Neural cell (in vitro differentiated cells): ENCODE measurements at regions not wholly inside any gene's neighbourhood (a gene's known extent, or its start where the extent isn't known, plus 50 kb on each side); places are given as distances from the start of the nearest gene placed in this dataset.
"Not testable (repeated sequence)": the region's sequence is repeated elsewhere in the genome, so short reads cannot be mapped to it uniquely, and the experiment has no call there.

Experiments used
- H2AFZ ChIP-seq: fragments of 200-600, 300-800 bp; sonication (generic), shearing (Covaris generic); 2 replicates; pipeline ENCODE4 v1.6.0; 2014; ENCODE audit warnings: low read depth, mild to moderate bottlenecking, antibody characterized with exemption, low read length, moderate library complexity
- H3F3A ChIP-seq: fragments of 200-600 bp; shearing (Covaris generic); 2 replicates; pipeline ENCODE4 v1.6.1; 2016; ENCODE audit warnings: mild to moderate bottlenecking, moderate library complexity, mixed read lengths, antibody characterized with exemption, low read length; ENCODE audit not compliant: insufficient read depth, poor library complexity, severe bottlenecking
- H3K27ac ChIP-seq: fragments of 200-600, 300-800 bp; sonication (generic), shearing (Covaris generic); 2 replicates; pipeline ENCODE4 v1.5.1; 2014; ENCODE audit warnings: mild to moderate bottlenecking, low read length, moderate library complexity
- H3K27me3 ChIP-seq: fragments of 300-800, 200-600 bp; sonication (generic), shearing (Covaris generic); 2 replicates; pipeline ENCODE4 v1.6.0; 2014; ENCODE audit warnings: mild to moderate bottlenecking, low read depth, low read length, moderate library complexity; ENCODE audit not compliant: insufficient read depth
- H3K36me3 ChIP-seq: fragments of 300-800, 200-600 bp; sonication (generic), shearing (Covaris generic); 2 replicates; pipeline ENCODE4 v1.5.1; 2014; ENCODE audit warnings: mild to moderate bottlenecking, antibody characterized with exemption, low read length, moderate library complexity; ENCODE audit not compliant: insufficient read depth
- H3K4me2 ChIP-seq: fragments of 300-800, 200-600 bp; sonication (generic), shearing (Covaris generic); 2 replicates; pipeline ENCODE4 v1.6.0; 2014; ENCODE audit warnings: mild to moderate bottlenecking, low read length
- H3K4me3 ChIP-seq: fragments of 300-800, 200-600 bp; sonication (generic), shearing (Covaris generic); 2 replicates; pipeline ENCODE4 v1.5.1; 2014; ENCODE audit warnings: mild to moderate bottlenecking, low read length, moderate library complexity
- H3K79me2 ChIP-seq: fragments of 200-600 bp; shearing (Covaris generic); replicated peaks from 2 replicates; pipeline ENCODE4 v1.6.0; 2014; ENCODE audit warnings: mild to moderate bottlenecking, low read length, moderate library complexity; ENCODE audit not compliant: insufficient read depth
- H3K9ac ChIP-seq: fragments of 300-800, 200-600 bp; sonication (generic), shearing (Covaris generic); 2 replicates; pipeline ENCODE4 v1.6.1; 2016; ENCODE audit warnings: mild to moderate bottlenecking, low read length, mixed read lengths
- H3K9me2 ChIP-seq: fragments of 200-600 bp; shearing (Covaris generic); 2 replicates; pipeline ENCODE4 v1.6.1; 2016; ENCODE audit warnings: mild to moderate bottlenecking, low read length, mixed read lengths; ENCODE audit not compliant: insufficient read depth
- H3K9me3 ChIP-seq: fragments of 200-600, 300-800 bp; sonication (generic), shearing (Covaris generic); 2 replicates; pipeline ENCODE4 v1.6.1; 2016; ENCODE audit warnings: mild to moderate bottlenecking, mixed run types, low read length, moderate library complexity, mixed read lengths
- H4K20me1 ChIP-seq: fragments of 200-600 bp; shearing (Covaris generic); 2 replicates; pipeline ENCODE4 v1.6.1; 2016; ENCODE audit warnings: mild to moderate bottlenecking, mixed run types; ENCODE audit not compliant: insufficient read depth
- EP300 ChIP-seq: fragments of 450-650 bp; conservative IDR thresholded peaks from 2 replicates; pipeline ENCODE4 v1.6.1; 2014; ENCODE audit warnings: antibody characterized with exemption, mild to moderate bottlenecking, moderate library complexity; ENCODE audit not compliant: poor library complexity, severe bottlenecking
- EZH2 ChIP-seq: fragments of 200-600, 300-800 bp; shearing (Covaris generic), sonication (generic); IDR thresholded peaks from 2 replicates; pipeline ENCODE4 v1.6.1; 2014; ENCODE audit warnings: antibody characterized with exemption, low read length, borderline replicate concordance, mild to moderate bottlenecking; ENCODE audit not compliant: insufficient read depth, poor library complexity, severe bottlenecking
- MXI1 ChIP-seq: fragments of 450-650 bp; conservative IDR thresholded peaks from 2 replicates; pipeline ENCODE4 v1.6.1; 2014; ENCODE audit warnings: antibody characterized with exemption, mild to moderate bottlenecking; ENCODE audit not compliant: poor library complexity, severe bottlenecking
- POLR2AphosphoS5 ChIP-seq: IDR thresholded peaks from 2 replicates; pipeline ENCODE4 v1.6.1; 2012
- RAD21 ChIP-seq: fragments of 450-650 bp; conservative IDR thresholded peaks from 2 replicates; pipeline ENCODE4 v1.6.1; 2014; ENCODE audit warnings: antibody characterized with exemption, mild to moderate bottlenecking, moderate library complexity
- SMC3 ChIP-seq: fragments of 450-650 bp; conservative IDR thresholded peaks from 2 replicates; pipeline ENCODE4 v1.6.1; 2014; ENCODE audit warnings: antibody characterized with exemption, mild to moderate bottlenecking, moderate library complexity; ENCODE audit not compliant: poor library complexity
- TAF1 ChIP-seq: IDR thresholded peaks from 2 replicates; pipeline ENCODE4 v1.6.1; 2012; ENCODE audit warnings: low read depth
- TF ChIP-seq, protein P1 (sequence below): fragments of 450-650 bp; IDR thresholded peaks from 2 replicates; pipeline ENCODE4 v1.5.1; 2014; ENCODE audit warnings: antibody characterized with exemption, mild to moderate bottlenecking, moderate library complexity; ENCODE audit not compliant: poor library complexity, severe bottlenecking
- TF ChIP-seq, protein P2 (sequence below): IDR thresholded peaks from 2 replicates; pipeline ENCODE4 v1.6.1; 2012; ENCODE audit warnings: borderline replicate concordance

DNA sequence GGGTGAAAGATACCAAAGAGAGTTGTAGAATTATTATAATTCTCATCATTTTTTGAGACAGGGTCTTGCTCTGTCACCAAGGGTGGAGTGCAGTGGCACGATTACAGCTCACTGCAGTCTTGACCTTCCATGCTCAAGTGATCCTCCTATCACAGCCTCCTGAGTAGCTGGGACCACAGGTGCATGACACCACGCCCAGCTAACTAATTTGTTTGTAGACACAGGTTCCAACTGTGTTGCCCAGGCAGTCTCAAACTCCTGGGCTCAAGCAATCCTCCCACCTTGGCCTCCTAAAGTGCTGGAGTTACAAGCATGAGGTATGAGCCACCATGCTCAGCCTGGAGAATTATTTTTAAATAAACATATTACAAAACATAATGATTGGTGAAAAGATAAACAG lies 92.8 kb upstream of the MSH6 start:
- Histone ChIP-seq H3K4me2 (no peak overlapping the region), H4K20me1 (no peaks in the 10 kb centered on the region), H3K9ac (no peak overlapping the region), H3K36me3 (no peaks in the 10 kb centered on the region), H3K79me2 (no peaks in the 10 kb centered on the region), H2AFZ (no peak overlapping the region), H3K27ac (no peak overlapping the region), H3K4me3 (no peak overlapping the region), H3K9me3 (no peaks in the 10 kb centered on the region), H3F3A (no peaks in the 10 kb centered on the region), H3K27me3 (no peaks in the 10 kb centered on the region), H3K9me2 (no peaks in the 10 kb centered on the region)
- TF ChIP-seq TAF1 (no peak), EP300 (no peak), SMC3 (no peak), RAD21 (no peak), EZH2 (no peak), MXI1 (no peak), POLR2AphosphoS5 (no peak)
- TF ChIP-seq, protein P1, sequence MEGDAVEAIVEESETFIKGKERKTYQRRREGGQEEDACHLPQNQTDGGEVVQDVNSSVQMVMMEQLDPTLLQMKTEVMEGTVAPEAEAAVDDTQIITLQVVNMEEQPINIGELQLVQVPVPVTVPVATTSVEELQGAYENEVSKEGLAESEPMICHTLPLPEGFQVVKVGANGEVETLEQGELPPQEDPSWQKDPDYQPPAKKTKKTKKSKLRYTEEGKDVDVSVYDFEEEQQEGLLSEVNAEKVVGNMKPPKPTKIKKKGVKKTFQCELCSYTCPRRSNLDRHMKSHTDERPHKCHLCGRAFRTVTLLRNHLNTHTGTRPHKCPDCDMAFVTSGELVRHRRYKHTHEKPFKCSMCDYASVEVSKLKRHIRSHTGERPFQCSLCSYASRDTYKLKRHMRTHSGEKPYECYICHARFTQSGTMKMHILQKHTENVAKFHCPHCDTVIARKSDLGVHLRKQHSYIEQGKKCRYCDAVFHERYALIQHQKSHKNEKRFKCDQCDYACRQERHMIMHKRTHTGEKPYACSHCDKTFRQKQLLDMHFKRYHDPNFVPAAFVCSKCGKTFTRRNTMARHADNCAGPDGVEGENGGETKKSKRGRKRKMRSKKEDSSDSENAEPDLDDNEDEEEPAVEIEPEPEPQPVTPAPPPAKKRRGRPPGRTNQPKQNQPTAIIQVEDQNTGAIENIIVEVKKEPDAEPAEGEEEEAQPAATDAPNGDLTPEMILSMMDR: no peak
- TF ChIP-seq, protein P2, sequence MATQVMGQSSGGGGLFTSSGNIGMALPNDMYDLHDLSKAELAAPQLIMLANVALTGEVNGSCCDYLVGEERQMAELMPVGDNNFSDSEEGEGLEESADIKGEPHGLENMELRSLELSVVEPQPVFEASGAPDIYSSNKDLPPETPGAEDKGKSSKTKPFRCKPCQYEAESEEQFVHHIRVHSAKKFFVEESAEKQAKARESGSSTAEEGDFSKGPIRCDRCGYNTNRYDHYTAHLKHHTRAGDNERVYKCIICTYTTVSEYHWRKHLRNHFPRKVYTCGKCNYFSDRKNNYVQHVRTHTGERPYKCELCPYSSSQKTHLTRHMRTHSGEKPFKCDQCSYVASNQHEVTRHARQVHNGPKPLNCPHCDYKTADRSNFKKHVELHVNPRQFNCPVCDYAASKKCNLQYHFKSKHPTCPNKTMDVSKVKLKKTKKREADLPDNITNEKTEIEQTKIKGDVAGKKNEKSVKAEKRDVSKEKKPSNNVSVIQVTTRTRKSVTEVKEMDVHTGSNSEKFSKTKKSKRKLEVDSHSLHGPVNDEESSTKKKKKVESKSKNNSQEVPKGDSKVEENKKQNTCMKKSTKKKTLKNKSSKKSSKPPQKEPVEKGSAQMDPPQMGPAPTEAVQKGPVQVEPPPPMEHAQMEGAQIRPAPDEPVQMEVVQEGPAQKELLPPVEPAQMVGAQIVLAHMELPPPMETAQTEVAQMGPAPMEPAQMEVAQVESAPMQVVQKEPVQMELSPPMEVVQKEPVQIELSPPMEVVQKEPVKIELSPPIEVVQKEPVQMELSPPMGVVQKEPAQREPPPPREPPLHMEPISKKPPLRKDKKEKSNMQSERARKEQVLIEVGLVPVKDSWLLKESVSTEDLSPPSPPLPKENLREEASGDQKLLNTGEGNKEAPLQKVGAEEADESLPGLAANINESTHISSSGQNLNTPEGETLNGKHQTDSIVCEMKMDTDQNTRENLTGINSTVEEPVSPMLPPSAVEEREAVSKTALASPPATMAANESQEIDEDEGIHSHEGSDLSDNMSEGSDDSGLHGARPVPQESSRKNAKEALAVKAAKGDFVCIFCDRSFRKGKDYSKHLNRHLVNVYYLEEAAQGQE: no peak

DNA sequence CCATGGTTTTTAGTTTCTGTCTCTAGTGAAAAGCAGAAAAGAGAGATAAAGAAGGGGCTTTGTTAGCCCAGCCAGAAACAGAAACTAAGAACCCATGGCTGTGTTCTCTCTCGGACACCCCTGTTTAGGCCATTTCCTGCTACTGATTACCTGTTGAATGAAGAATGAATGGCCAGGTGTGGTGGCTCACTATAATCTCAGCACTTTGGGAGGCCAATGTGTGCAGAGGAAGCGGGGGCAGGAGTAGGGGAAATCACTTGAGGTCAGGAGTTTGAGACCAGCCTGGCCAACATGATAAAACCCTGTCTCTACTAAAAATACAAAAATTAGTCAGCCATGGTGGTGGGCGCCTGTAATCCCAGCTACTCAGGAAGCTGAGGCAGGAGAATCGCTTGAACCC lies 93.8 kb upstream of the MSH6 start:
- H3K4me2 ChIP-seq, H3K9ac ChIP-seq, H3K36me3 ChIP-seq, H3K4me3 ChIP-seq, H3K79me2 ChIP-seq, H3K27ac ChIP-seq, H3F3A ChIP-seq, H2AFZ ChIP-seq, H3K27me3 ChIP-seq, H4K20me1 ChIP-seq, H3K9me2 ChIP-seq, H3K9me3 ChIP-seq: not testable (repeated sequence)

DNA sequence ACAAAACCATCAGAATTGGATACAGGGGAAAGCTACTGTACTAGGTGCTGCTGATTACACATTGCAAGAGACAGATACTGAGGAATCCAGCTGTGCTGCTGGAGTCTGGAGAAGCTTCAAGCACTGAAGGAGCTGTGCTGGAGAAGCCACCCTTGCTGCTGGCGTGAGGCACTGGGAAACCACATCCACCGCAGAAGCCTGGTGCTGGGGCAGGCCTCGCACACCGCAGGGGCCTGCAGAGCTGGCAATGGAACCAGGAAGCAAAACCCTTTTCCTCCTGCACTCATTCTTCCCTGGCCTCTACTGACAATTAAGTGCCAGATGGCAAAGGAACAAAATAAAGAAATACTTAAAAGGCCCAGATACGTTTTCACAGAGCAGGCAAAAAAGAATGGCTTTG lies 94.4 kb upstream of the MSH6 start:
- no peak for TF ChIP-seq MXI1
- TF ChIP-seq EP300: no peak
- no peak for TF ChIP-seq POLR2AphosphoS5
- TF ChIP-seq, protein P2: no peak
- TF ChIP-seq EZH2: no peak
- TF ChIP-seq, protein P1: no peak
- no peak for TF ChIP-seq TAF1
- TF ChIP-seq SMC3: no peak
- no peak for TF ChIP-seq RAD21
- H3K9ac ChIP-seq: no peak overlapping the region
- H3K27me3 ChIP-seq: no peaks in the 10 kb centered on the region
- no peak overlapping the region for H3K4me2 ChIP-seq
- H4K20me1 ChIP-seq: no peaks in the 10 kb centered on the region
- no peaks in the 10 kb centered on the region for H3K9me2 ChIP-seq
- no peaks in the 10 kb centered on the region for H3F3A ChIP-seq
- no peak overlapping the region for H3K27ac ChIP-seq
- H3K79me2 ChIP-seq: no peaks in the 10 kb centered on the region
- H3K4me3 ChIP-seq: no peak overlapping the region
- no peaks in the 10 kb centered on the region for H3K36me3 ChIP-seq
- no peaks in the 10 kb centered on the region for H3K9me3 ChIP-seq
- no peak overlapping the region for H2AFZ ChIP-seq
